Stomach smooth muscle (tissue), 2 donors: ENCODE measurements at regions not wholly inside any gene's neighbourhood (a gene's known extent, or its start where the extent isn't known, plus 50 kb on each side); places are given as distances from the start of the nearest gene placed in this dataset.

Experiments used
- H3K27ac ChIP-seq: one replicate; pipeline ENCODE4 v1.7.0; 2013; ENCODE audit warnings: mild to moderate bottlenecking, low read length, inconsistent platforms
- H3K27me3 ChIP-seq, 2 donors: one replicate each; pipeline ENCODE4 v1.7.0; 2013; ENCODE audit warnings: low read length in 2 of 2; ENCODE audit not compliant: insufficient read depth in 2 of 2, control insufficient read depth in 1 of 2
- H3K36me3 ChIP-seq, 2 donors: one replicate each; pipeline ENCODE4 v1.7.0; 2013; ENCODE audit warnings: low read length in 2 of 2; ENCODE audit not compliant: control insufficient read depth in 2 of 2, insufficient read depth in 2 of 2
- H3K4me1 ChIP-seq: one replicate; pipeline ENCODE4 v1.7.0; 2013; ENCODE audit warnings: low read length; ENCODE audit not compliant: control insufficient read depth, insufficient read depth
- H3K4me3 ChIP-seq, 2 donors: one replicate each; pipeline ENCODE4 v1.7.0; 2013; ENCODE audit warnings: low read length in 2 of 2
- H3K9ac ChIP-seq, 2 donors: one replicate each; pipeline ENCODE4 v1.7.0; 2013; ENCODE audit warnings: low read length in 2 of 2, mild to moderate bottlenecking in 1 of 2
- H3K9me3 ChIP-seq, 2 donors: one replicate each; pipeline ENCODE4 v1.7.0; 2013; ENCODE audit warnings: low read length in 2 of 2; ENCODE audit not compliant: control insufficient read depth in 2 of 2
- donor health status: healthy.
- donor health status: Pancreatic carcinoma.

DNA sequence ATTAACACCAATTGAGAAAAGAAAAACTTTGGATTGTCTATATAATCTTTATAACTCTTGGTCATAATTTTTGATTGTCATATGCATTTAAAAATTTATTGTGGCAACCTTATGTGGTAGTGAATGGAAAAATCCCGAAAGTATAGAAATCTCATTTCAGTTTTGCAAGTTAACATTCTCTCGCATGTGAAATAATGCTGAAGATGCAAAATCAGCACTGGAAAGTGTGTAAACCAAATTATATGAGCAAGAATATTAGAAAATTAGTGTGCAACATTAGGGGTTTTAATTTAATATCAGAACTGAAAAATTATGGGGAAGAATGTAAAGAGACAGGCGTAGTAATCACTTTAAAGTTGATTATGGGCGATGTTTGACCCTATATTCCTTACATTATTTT is 1472.8 kb downstream of the PCDH7 start:
- Histone ChIP-seq H3K9me3 (no peaks in the 10 kb centered on the region), H3K4me3 (no peak overlapping the region), H3K36me3 (no peaks in the 10 kb centered on the region), H3K4me1 (no peaks in the 10 kb centered on the region), H3K27me3 (no peaks in the 10 kb centered on the region), H3K9ac (no peak overlapping the region), H3K27ac (no peak overlapping the region)

DNA sequence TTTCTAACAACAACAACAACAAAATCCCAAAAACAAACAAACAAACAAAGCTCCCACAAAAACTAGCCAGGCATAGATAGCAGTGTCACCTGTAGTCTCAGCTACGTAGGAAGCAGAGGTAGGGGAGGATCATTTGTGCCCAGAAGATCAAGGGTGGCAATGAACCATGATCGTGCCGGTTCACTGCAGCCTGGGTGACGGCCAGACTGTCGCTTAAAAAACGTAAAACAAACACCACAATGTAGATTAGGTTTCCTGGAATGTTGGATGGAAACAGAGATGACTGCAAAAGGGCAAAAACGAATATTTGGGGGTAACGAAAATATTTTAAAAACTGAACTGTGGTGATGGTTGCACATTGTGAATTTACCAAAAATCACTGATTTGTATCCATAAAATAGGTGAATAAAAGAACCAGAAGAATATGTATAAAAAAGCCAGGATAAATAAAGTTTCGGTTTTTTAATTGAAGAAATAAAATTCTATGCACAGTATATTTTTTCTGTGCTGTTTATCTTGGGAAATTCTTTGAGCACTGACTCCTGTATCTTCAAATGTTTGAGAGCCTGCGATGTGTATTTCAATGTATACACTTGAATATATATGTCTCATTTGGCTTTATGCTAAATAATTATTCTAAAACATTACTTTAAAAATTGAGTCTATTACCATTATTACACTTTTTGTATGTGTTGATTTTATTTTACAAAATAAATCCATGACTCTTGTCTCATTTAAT is 1477.0 kb downstream of the PCDH7 start:
- H3K27ac ChIP-seq: no peak overlapping the region
- no peaks in the 10 kb centered on the region for H3K9me3 ChIP-seq
- no peaks in the 10 kb centered on the region for H3K36me3 ChIP-seq
- H3K27me3 ChIP-seq: no peaks in the 10 kb centered on the region
- no peak overlapping the region for H3K9ac ChIP-seq
- no peaks in the 10 kb centered on the region for H3K4me1 ChIP-seq
- H3K4me3 ChIP-seq: no peak overlapping the region

DNA sequence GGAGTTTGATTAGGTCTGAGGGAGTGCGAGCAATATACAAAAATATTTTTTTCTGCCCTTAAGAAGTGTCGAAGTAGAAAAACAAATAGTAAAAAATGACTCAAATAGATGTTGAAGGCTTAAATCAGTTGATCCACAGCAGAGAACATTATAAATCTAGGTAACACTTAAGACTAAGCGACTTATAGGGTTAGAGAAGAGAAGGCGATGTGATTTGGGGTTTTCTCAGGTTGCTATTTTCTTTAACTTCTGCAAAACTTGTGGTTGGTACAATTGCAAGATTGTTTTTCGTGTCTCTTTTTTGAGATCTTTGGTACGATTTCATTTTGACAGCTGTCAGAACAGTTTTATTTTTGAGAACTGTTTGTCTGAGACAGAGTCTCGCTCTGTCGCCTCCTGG is 1479.5 kb downstream of the PCDH7 start:
- Histone ChIP-seq H3K27ac (no peak overlapping the region), H3K4me1 (no peaks in the 10 kb centered on the region), H3K36me3 (no peaks in the 10 kb centered on the region), H3K9ac (no peak overlapping the region), H3K9me3 (no peaks in the 10 kb centered on the region), H3K4me3 (no peak overlapping the region), H3K27me3 (no peaks in the 10 kb centered on the region)

DNA sequence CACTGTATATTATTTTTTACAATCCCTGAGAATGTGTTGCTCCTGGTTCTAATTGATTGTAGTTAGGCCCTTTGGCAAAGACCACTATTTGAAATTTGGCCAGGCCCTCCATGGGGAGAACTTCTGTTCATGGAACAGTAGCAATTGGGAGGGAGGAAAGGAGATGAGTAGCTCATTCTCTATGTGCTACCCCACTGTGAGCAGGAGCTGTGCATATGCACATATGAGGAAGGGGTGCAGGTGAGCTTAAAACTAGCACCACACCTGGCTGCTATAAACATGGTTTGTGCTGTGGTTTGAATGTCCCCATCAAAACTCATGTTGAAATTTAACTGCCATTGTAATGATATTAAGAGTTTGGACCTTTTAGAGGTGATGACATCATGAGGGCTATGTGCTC is 1483.2 kb downstream of the PCDH7 start:
- Histone ChIP-seq H3K9me3 (peaks cover 0 to 2% of the 10 kb centered on the region in 2 donors), H3K9ac (no peak overlapping the region), H3K27ac (no peak overlapping the region), H3K27me3 (no peaks in the 10 kb centered on the region), H3K36me3 (no peaks in the 10 kb centered on the region), H3K4me1 (no peaks in the 10 kb centered on the region), H3K4me3 (no peak overlapping the region)

DNA sequence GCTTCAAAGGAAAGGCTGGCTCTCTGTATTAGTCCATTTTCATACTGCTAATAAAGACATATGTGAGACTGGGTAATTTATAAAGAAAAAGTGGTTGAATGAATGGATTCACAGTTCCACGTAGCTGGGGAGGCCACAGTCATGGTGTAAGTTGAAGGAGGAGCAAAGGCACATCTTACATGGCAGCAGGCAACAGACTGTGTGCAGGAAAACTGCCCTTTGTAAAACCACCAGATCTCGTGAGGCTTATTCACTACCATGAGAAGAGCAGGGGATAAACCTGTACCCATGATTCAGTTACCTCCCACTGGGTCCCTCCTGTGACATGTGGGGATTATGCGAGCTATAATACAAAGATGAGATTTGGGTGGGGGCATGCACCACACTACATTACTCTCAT is 1486.6 kb downstream of the PCDH7 start:
- Histone ChIP-seq H3K27me3 (no peaks in the 10 kb centered on the region), H3K4me1 (no peaks in the 10 kb centered on the region), H3K9ac (no peak overlapping the region), H3K36me3 (no peaks in the 10 kb centered on the region), H3K4me3 (no peak overlapping the region), H3K9me3 (peaks cover 0 to 2% of the 10 kb centered on the region in 2 donors), H3K27ac (no peak overlapping the region)

DNA sequence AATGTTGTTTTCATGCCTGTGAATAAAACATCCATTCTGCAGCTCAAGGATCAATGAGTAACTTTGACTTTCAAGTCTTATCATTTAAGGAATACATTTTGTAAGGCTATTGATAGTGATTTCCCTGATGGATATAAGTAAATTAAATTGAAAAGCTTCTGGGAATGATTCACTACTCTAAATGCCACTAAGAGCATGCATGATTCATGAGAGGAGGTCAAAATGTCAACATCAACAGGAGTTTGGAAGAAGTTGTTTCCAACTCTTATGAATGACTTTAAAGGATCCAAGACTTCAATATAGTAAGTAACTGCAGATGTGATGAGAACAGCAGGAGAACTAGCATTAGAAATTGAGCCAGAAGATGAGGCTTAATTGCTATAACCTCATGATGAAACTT is 1487.3 kb downstream of the PCDH7 start:
- Histone ChIP-seq H3K36me3 (no peaks in the 10 kb centered on the region), H3K27me3 (no peaks in the 10 kb centered on the region), H3K4me3 (no peak overlapping the region), H3K4me1 (no peaks in the 10 kb centered on the region), H3K9me3 (peaks cover 0 to 2% of the 10 kb centered on the region in 2 donors), H3K27ac (no peak overlapping the region), H3K9ac (no peak overlapping the region)

DNA sequence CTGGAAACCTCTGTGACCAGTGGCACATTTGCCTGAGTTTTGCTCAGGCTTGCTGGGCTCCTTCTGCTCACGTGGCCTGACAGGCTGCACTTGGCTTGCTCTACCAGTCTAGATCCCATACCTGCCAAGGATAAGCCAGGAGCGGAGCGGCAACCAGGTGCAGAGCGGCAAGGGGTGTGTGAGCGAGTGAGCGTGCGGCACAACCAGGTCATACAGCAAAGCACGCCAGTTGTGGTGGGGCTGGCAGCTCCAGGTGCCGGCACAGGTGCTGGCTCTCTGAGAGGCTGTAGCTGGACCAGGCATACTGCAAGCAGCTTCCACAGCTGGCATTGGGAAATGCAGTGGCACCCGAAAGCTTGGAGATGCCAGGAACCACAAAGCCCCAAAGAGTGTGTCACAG is 1495.1 kb downstream of the PCDH7 start:
- Histone ChIP-seq H3K9me3 (no peaks in the 10 kb centered on the region), H3K27ac (no peak overlapping the region), H3K36me3 (no peaks in the 10 kb centered on the region), H3K27me3 (no peaks in the 10 kb centered on the region), H3K4me3 (no peak overlapping the region), H3K4me1 (no peaks in the 10 kb centered on the region), H3K9ac (no peak overlapping the region)

DNA sequence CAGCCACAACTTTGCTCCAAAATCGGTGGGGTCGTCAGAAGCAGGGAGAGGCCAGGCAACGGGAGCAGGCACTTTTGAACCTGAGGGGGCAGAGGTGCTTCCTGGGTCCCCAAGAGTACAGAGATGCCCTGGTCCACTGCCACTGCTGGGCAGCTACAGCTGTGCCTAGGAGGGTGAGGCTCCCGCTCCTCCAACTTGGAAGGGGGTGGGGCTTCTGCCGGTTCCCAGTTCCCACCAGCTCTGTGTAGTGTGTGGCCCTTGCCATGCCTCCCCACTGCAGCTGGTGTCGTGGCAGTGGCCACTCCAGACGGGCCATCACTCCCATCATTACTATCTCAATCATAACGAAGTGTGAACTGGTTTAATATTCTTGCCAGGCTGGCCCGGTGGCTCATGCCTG is 1496.3 kb downstream of the PCDH7 start:
- H3K4me3 ChIP-seq: no peak overlapping the region
- H3K27ac ChIP-seq: no peak overlapping the region
- H3K4me1 ChIP-seq: no peaks in the 10 kb centered on the region

DNA sequence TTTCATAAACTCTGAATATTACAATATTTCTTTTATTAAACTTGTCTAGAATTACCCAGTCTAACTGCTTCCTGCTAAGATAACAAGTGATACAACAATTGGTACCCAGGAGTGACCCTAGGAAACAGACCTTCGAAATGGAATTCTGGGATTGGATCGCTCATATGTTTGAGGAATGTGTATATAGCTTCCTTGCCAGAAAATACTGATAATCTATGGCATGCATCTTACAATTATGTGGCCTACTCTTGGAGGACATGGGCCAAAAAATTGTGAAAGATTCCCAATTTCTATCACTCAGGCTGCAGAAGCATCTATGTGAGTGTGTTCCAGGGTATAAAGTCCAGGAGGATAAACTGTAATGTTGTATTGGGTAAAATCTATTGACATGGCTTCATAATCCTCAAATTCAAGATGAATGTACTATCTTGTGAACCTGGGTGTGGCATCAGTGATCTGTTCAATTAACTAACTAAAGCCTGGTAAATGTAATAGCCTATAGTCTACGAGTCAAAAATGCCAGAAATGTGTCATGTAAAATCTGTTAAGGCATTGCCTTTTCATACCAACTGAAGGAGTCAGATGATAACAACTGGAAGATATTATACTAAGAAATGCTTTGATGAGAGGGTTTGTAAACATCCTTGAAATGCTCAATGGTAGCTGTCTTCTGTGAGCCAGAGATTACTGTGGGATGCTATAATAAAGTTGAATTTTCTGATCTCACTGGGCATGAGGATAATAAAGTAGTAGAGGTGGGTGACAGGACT is 1499.3 kb downstream of the PCDH7 start:
- Histone ChIP-seq H3K27ac (no peak overlapping the region), H3K4me1 (no peaks in the 10 kb centered on the region), H3K27me3 (no peaks in the 10 kb centered on the region), H3K36me3 (no peaks in the 10 kb centered on the region), H3K4me3 (no peak overlapping the region), H3K9me3 (no peaks in the 10 kb centered on the region), H3K9ac (no peak overlapping the region)

More for the DNA sequence above, 1496.3 kb downstream of the PCDH7 start:
- Histone ChIP-seq H3K9me3 (no peaks in the 10 kb centered on the region), H3K27me3 (no peaks in the 10 kb centered on the region), H3K9ac (no peak overlapping the region), H3K36me3 (no peaks in the 10 kb centered on the region)

DNA sequence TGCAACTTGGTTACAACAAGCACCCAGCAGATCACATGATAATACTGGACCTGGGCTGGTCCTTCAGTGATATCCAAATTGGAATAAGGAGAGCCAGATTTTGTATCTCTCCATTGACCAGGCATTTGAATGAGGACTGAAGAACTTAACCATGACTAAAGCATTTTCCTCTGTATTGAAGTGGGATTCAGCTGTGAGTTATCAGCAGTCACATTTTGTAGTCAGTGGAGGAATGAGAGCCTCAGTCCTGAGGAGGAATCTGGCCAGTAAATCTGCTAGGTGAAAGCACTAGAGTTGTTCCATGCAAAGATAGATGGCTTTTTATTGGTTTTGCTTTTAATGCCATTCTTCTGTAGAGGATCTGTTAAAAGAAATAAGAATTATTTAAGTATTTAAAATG is 1506.0 kb downstream of the PCDH7 start:
- Histone ChIP-seq H3K27me3 (no peaks in the 10 kb centered on the region), H3K36me3 (no peaks in the 10 kb centered on the region), H3K4me3 (no peak overlapping the region), H3K9ac (no peak overlapping the region), H3K4me1 (no peaks in the 10 kb centered on the region), H3K9me3 (no peaks in the 10 kb centered on the region), H3K27ac (no peak overlapping the region)

DNA sequence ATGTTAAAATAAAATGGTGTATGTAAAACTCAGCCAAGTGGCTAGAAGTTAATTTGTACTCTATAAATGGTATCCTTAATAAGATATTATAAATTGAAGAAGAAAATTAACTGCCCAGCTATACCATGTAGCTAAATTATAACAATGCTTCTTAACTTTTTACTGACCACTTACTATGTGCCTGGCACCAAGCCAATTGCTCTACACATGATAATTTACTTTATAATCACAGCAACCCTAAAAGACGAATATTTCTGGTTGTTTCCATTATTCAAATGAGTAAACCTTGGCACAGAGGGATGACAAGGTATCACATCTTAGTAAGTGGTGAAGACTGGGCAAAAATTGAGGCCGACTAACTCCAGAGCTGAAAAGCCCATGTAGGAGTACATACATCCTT is 1506.6 kb downstream of the PCDH7 start:
- Histone ChIP-seq H3K27me3 (no peaks in the 10 kb centered on the region), H3K9me3 (no peaks in the 10 kb centered on the region), H3K27ac (no peak overlapping the region), H3K36me3 (no peaks in the 10 kb centered on the region), H3K4me3 (no peak overlapping the region), H3K9ac (no peak overlapping the region), H3K4me1 (no peaks in the 10 kb centered on the region)
